ENCODE measurements at regions not wholly inside any gene's neighbourhood (a gene's known extent, or its start where the extent isn't known, plus 50 kb on each side); places are given as distances from the start of the nearest gene placed in this dataset.

GRCh38 chr15:39487458-39487735 lies 93.5 kb upstream of the THBS1 start:
- no peak for DNase-seq (ENCODE audit: low read depth)

GRCh38 chr15:39488516-39488915 lies 92.4 kb upstream of the THBS1 start:
- no peak for DNase-seq (ENCODE audit: low read depth)

- DNase-seq (ENCODE audit: low read depth), result no peak
These were observed 91.9 kb upstream of the THBS1 start for GRCh38 chr15:39488961-39489360.

- no peak for DNase-seq (ENCODE audit: low read depth)
These were observed 89.6 kb upstream of the THBS1 start for GRCh38 chr15:39491115-39491885.

GRCh38 chr15:39491886-39492490 lies 88.9 kb upstream of the THBS1 start:
- DNase-seq (ENCODE audit: low read depth), result no peak

GRCh38 chr15:39493424-39494067 lies 87.3 kb upstream of the THBS1 start:
- no peak for DNase-seq (ENCODE audit: low read depth)

GRCh38 chr15:39494462-39494861 lies 86.4 kb upstream of the THBS1 start:
- DNase-seq (ENCODE audit: low read depth), result no peak

- DNase-seq (ENCODE audit: low read depth), result no peak
These were observed 84.7 kb upstream of the THBS1 start for GRCh38 chr15:39495871-39496840.

- DNase-seq (ENCODE audit: low read depth), result no peak
These were observed 83.7 kb upstream of the THBS1 start for GRCh38 chr15:39497016-39497758.

- no peak for DNase-seq (ENCODE audit: low read depth)
These were observed 82.9 kb upstream of the THBS1 start for GRCh38 chr15:39497759-39498565.

GRCh38 chr15:39498629-39499028 lies 82.2 kb upstream of the THBS1 start:
- DNase-seq (ENCODE audit: low read depth), result no peak

GRCh38 chr15:39499042-39499441 lies 81.8 kb upstream of the THBS1 start:
- DNase-seq (ENCODE audit: low read depth), result no peak

- no peak for DNase-seq (ENCODE audit: low read depth)
These were observed 81.2 kb upstream of the THBS1 start for GRCh38 chr15:39499681-39500080.

- no peak for DNase-seq (ENCODE audit: low read depth)
These were observed 79.4 kb upstream of the THBS1 start for GRCh38 chr15:39501366-39502081.

GRCh38 chr15:39502082-39502447 lies 78.8 kb upstream of the THBS1 start:
- no peak for DNase-seq (ENCODE audit: low read depth)

- DNase-seq (ENCODE audit: low read depth), result no peak
These were observed 78.2 kb upstream of the THBS1 start for GRCh38 chr15:39502611-39503195.

GRCh38 chr15:39503526-39503925 lies 77.4 kb upstream of the THBS1 start:
- no peak for DNase-seq (ENCODE audit: low read depth)

- no peak for DNase-seq (ENCODE audit: low read depth)
These were observed 76.1 kb upstream of the THBS1 start for GRCh38 chr15:39504808-39505207.

GRCh38 chr15:39506146-39506545 lies 74.7 kb upstream of the THBS1 start:
- DNase-seq (ENCODE audit: low read depth), result no peak

GRCh38 chr15:39508536-39508935 lies 72.3 kb upstream of the THBS1 start:
- no peak for DNase-seq (ENCODE audit: low read depth)
